Stimulated activated CD4-positive, alpha-beta T cell treated with anti-CD3 and anti-CD28 coated beads, Interleukin-1b, Interleukin-23, amount 100 ng/mL, for 4 hours (primary cell): ENCODE measurements at regions not wholly inside any gene's neighbourhood (a gene's known extent, or its start where the extent isn't known, plus 50 kb on each side); places are given as distances from the start of the nearest gene placed in this dataset.

Experiments
- DNase-seq, 2 donors: peaks; one replicate each; pipeline ENCODE4 v3.0.0-alpha.2; 2020; ENCODE audit warnings: low read depth in 2 of 2

- peak; percentile 4 to 31 for DNase-seq
Measured at GRCh38 chr16:66315210-66315825, 51.2 kb upstream of the CDH5 start.

DNA sequence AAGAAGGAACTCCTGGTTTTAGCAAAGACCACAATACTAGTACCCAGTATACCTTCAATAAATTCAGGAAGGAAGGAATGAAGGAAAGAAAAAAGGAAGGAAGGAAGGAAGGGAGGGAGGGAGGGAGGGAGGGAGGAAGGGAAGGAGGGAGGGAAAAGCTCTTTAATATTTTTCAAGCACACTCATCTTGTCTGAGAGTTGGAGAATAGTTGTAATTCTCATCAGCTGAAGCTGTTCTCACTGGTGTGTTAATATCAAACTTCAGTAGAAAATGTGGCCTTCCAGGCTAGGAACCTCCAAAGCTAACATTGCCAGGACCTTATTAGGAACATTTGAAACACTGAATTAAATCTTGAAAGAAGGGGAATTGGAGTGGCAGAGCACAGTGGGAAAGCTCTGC, 55.2 kb upstream of the CDH5 start:
- no peak for DNase-seq

DNA sequence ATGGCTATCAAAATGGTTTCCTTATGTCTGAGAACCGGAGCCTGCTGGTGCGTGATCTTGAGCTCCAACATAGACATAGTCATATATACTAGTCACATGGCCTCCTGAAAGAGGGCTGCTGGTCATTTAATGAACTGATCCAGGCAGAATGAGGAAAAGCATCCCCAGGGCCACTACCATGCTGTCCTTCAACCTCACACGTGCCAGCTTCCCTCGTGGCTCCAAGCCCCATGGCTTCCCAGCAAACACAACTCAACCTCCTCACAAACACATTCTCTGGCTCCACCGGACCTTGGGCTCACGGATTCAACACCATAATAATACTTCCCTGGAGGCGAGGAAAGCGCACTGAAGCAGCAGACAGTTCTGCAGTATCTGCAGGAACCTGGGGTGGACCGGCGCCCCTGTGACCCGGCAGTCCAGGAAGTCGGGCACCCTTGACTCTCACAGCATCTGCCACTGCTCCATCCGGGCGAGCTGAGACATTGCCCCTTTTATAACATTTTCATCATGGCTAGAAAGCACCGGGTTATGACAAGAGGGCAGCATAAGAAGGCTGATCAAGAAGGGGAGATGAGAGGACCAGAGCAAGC, 57.2 kb upstream of the CDH5 start:
- DNase-seq: no peak

- DNase-seq: no peak
Measured at GRCh38 chr16:66308096-66308495, 58.4 kb upstream of the CDH5 start.

DNA sequence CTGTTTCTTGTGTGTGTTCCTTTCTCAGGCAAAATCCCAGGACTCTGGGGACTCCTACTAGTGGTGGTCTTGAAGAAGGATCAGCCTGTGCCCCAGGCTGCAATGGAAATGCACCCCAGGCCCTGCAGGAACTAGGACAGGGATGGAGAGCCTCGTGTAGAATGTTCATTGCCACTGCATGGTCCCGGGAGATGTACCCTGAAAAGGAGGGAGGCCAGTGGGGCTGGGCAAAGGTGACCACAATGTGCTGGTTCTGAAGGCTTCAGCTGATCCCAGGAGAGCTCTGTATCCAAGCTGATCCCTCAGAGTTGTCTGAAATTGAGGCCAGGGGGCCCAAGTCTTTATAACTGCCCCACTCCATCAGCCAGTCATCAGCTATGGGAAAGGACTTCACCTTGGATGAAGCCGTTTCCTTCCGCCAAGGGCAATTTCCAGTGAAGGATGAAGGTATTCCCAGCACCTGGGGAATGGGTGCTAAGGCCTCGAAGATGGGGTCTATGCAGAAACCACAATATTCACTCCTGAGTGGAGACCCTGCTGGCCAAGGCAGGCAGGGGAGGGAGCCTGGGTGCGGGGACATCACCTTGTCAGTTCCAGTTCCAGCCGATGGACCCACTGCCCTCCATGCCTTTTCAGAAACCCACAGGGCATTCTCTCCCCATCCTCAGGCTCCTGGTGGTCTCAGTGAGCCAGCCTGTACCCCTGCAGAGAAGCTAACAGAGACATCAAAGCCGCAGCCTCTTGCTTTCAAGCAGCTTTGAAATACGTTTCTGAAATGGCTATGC, 59.9 kb upstream of the CDH5 start:
- no peak for DNase-seq

GRCh38 chr16:66304961-66305360, 61.5 kb upstream of the CDH5 start:
- no peak for DNase-seq

DNA sequence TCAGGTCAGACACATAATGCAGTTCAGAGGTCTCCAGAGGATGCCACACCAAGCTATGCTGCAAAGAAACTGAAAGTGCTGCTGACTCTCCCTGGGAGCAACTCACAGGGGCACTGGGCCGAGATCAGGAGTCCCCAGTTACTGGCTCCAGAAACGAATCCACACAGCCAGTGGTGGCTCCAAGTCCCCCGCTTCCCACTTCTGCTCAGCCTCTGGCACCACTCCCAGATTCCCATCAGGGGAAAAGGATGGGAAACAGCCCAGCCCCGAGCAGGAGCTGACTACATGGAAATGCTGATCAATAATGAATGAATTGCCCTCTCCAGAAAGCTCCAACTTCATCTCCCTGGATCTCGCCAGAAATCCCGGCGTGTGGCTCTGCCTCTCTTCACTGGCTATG, 62.3 kb upstream of the CDH5 start:
- DNase-seq: no peak

- DNase-seq: no peak
Measured at GRCh38 chr16:66300501-66300900, 66.0 kb upstream of the CDH5 start.

- no peak for DNase-seq
Measured at GRCh38 chr16:66300037-66300436, 66.5 kb upstream of the CDH5 start.

- DNase-seq: no peak
Measured at GRCh38 chr16:66299349-66299748, 67.1 kb upstream of the CDH5 start.

DNA sequence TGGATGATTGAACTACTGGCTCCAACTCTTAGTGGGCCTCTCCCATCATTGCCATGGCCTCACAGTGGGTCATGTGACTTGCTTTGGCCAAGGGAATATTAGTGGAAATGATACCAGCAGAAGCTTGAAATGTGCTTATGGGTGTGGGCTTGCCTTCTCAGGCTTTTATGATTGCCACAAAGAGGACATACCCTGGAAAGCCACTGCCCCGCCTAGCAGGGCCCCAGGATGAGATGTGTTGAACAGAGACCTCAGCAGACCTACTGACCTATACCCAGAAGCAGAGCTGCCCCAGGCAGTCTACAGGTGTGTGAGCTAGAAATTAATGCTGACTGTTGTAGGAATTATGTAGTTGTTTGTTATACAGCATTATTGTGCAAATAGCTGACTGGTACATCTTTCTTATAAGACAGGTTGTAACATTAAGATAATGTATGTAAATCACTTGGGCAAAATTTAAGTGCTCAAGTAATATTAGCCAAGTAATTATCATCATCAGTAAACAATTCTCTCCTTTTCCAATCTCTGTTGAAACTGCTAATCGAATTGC, 67.8 kb upstream of the CDH5 start:
- DNase-seq: no peak

- DNase-seq: no peak
Measured at GRCh38 chr16:66298006-66298405, 68.5 kb upstream of the CDH5 start.

- no peak for DNase-seq
Measured at GRCh38 chr16:66296591-66296990, 69.9 kb upstream of the CDH5 start.

DNA sequence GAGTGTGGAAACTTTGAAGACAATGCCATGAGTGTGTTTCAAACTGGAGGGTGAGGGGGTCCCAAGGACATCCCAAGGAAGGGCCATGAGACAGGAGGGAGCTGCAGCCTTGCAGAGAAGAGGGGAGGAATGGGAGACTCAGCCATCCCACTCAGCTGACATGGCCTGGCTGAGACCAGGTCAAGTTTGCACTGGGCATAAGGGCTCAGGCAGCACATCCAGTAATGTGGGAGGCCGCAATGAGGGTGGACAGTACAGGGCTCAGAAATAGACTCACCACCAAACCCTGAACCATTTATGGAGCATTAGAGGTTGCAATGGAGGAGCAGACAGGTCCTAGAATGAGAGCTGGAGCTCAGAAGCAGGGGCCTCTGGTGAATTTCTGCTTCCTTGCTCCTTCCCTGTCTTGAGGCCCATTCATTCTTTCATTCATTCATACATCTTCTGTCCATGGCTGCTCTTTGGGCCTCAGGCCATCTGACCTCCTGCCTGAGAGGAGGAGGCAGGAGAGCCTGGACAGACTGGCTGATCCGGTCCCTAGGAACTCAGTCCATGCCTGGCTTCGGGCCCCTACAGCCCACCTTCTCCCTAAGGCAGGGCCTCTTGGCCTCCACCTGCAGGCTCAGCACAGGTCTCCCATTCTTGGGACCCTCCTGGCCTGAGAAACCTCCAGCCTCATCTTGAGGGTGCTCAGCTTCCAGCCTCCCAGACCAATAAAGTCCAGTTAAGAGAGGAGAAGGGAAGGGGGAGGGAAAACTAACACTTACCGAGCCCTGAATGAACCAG, 70.5 kb upstream of the CDH5 start:
- no peak for DNase-seq

DNA sequence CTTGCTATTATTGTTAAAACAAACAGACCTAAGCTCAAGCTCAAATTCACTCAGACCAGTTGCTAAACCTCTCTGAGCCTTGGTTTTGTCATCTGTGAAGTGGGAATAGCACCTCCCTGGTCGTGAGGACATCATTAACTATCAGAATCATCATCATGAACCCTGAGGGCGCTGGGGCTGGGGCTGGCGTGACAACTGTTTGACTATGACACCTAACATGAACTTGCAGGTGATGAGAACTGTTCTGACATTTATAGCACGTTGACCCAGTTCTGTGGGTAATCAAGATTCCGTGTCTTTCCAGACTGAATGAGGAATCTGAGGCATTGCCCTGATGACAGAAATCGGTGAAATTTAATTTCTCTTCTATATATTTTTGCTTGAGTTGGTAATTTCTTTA, 71.3 kb upstream of the CDH5 start:
- no peak for DNase-seq

DNA sequence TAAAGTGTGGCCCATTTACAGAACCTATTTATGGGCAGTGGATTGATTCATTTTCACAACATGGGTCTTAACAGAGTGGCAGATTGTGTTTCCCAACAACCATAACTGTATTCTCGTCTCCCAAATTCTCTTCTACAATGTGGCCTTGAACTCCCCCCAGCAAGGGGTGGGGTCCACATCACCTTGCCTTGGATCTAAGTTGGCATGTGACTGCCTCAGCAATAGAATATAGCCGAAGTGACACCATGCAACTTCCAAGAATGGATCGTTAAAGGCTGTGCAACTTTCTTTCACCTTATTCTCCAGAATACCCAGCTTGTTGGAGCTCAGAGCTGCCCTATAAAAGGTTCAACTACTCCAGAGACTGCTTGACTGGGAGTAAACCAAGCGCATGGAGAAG, 72.0 kb upstream of the CDH5 start:
- no peak for DNase-seq

- DNase-seq: no peak
Measured at GRCh38 chr16:66293932-66294331, 72.6 kb upstream of the CDH5 start.

GRCh38 chr16:66293207-66293735, 73.2 kb upstream of the CDH5 start:
- DNase-seq: no peak

DNA sequence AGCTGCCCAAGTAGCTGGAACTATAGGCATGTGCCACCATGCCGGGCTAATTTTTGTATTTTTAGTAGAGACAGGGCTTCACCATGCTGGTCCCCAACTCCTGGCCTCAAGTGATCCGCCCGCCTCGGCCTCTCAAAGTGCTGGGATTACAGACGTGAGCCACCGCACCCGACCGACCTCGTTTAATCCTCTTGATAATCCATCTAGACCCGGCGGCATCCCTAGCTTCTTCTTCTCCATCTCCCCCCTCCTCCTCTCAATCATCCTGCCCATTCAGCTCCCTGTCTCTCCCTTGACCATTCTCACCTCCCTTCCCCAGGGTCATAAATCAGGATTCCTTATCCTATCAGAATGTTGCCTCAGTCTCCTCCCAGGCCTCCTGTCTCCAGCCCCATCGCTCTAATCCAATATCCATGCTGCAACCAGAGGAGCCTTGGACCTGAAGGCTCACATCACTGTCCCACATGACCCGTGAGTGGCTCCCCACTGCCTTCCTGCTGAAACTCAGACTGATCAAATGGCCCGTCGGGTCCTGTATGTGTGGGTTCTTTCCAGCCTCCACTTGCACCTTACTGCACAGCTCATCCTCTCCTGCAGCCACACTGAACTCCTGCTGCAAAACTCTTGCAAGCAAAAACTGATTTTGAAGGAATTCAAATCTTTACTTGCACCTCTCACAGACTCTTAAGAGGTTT, 74.1 kb upstream of the CDH5 start:
- no peak for DNase-seq

GRCh38 chr16:66291833-66292232, 74.7 kb upstream of the CDH5 start:
- DNase-seq: no peak

- no peak for DNase-seq
Measured at GRCh38 chr16:66290431-66290830, 76.1 kb upstream of the CDH5 start.
